ENCODE measurements at regions not wholly inside any gene's neighbourhood (a gene's known extent, or its start where the extent isn't known, plus 50 kb on each side); places are given as distances from the start of the nearest gene placed in this dataset.
A peak's percentile ranks its signal among the peaks of the same experiment; 100 is the strongest.

DNA sequence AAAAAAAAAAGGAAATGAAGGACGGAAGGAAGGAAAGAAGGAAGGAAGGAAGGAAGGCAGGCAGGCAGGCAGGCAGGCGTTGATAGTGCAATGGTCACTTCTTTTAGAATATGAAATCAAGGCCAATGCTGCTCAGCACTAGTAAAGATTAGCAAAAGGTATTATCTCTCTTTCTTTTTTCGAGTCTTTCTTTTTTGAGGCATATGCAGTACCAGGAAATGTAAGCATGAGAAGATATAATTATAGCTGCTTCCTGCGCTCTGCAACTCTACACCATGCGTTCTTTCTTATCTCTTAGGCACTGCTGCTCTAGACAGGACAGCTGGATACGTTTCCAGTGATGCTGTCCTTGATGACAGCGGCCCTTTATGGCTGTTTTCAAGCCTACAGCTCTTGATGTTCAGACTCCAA, 1512.5 kb upstream of the B3GALT2 start:
- H3K4me2 ChIP-seq (ENCODE audit: control insufficient read depth, insufficient read depth): no peak overlapping the region
- ChIA-PET RAD21 (ENCODE audit: unreplicated experiment) (no interaction called here), CTCF (interaction anchor here (0.5 kb wide), 1 partner anchor 304 kb away, joined by 3 read pairs; no protein-coding TSS in a partner anchor), POLR2A (no interaction called here), SMC1A (ENCODE audit: uncharacterized antibody, unreplicated experiment) (no interaction called here)
- peak; percentile 51 for ATAC-seq
- intact Hi-C loops (cut with micrococcal nuclease; ENCODE audit: unreplicated experiment) (no loop called here), in situ Hi-C loops (cut with MboI) (no loop called here)
- no peak for FAIRE-seq
- H3K36me3 ChIP-seq (ENCODE audit: control insufficient read depth in 2 of 2, insufficient read depth in 2 of 2, low read length in 1 of 2): no peaks in the 10 kb centered on the region
- no peaks in the 10 kb centered on the region for H3K4me1 ChIP-seq (ENCODE audit: control insufficient read depth, insufficient read depth, low read length)
- no peaks in the 10 kb centered on the region for H3K79me2 ChIP-seq (ENCODE audit: control insufficient read depth, insufficient read depth, low read length)
- WGBS (ENCODE audit: insufficient coverage, insufficient replicate concordance, low lambda C conversion rate, missing lambda C conversion rate): under 1% methylated on average over 6 of the region's 7 CpGs
- no peak overlapping the region for H3K4me3 ChIP-seq
- TF ChIP-seq JUND (IDR thresholded peaks at IDR 0.05; ENCODE audit: low read depth, low read length) (no peak), BHLHE40 (IDR thresholded peaks at IDR 0.05; ENCODE audit: borderline replicate concordance in 1 of 2, low read depth in 2 of 2, low read length in 1 of 2) (no peak), YY1 (IDR thresholded peaks at IDR 0.05; ENCODE audit: low read depth, low read length) (no peak), PRDM15 (CRISPR knock-in tag; IDR thresholded peaks at IDR 0.05) (no peak), TCF3 (IDR thresholded peaks at IDR 0.05; ENCODE audit: borderline replicate concordance, insufficient read depth, low read depth, low read length) (no peak), RAD21 (IDR thresholded peaks at IDR 0.05; ENCODE audit: insufficient read depth, low read depth, low read length) (no peak), BCL11A (IDR thresholded peaks at IDR 0.05; ENCODE audit: low read depth, low read length) (no peak), NFXL1 (IDR thresholded peaks at IDR 0.05; ENCODE audit: borderline replicate concordance) (no peak), MEF2A (IDR thresholded peaks at IDR 0.05; ENCODE audit: insufficient read depth, low read depth, low read length) (no peak), NRF1 (conservative IDR thresholded peaks at IDR 0.05; ENCODE audit: low read depth, low read length) (no peak), SKIL (IDR thresholded peaks at IDR 0.05; ENCODE audit: low read depth, poor library complexity, severe bottlenecking) (no peak), HDGF (IDR thresholded peaks at IDR 0.05) (no peak), ZNF207 (IDR thresholded peaks at IDR 0.05; ENCODE audit: borderline replicate concordance) (no peak)
- no peak overlapping the region for H3K9ac ChIP-seq (ENCODE audit: control insufficient read depth, insufficient read depth, low read length)
- H2AFZ ChIP-seq (ENCODE audit: control insufficient read depth, low read depth, low read length): no peak overlapping the region
- no peak for DNase-seq (ENCODE audit: low read depth, low spot score)
- BruUV-seq (replicated peaks): no TSS peak
- no peaks in the 10 kb centered on the region for H3K9me3 ChIP-seq (replicated peaks; ENCODE audit: control insufficient read depth, insufficient read depth, low read length)
- H3K27ac ChIP-seq (ENCODE audit: control insufficient read depth, insufficient read depth): no peak overlapping the region
- no peaks in the 10 kb centered on the region for H3K27me3 ChIP-seq (replicated peaks in 1 of 2; ENCODE audit: control insufficient read depth in 2 of 2, insufficient read depth in 2 of 2, low read length in 1 of 2)
- H4K20me1 ChIP-seq (ENCODE audit: control insufficient read depth, insufficient read depth): no peaks in the 10 kb centered on the region
